ENCODE measurements at regions not wholly inside any gene's neighbourhood (a gene's known extent, or its start where the extent isn't known, plus 50 kb on each side); places are given as distances from the start of the nearest gene placed in this dataset.

DNA sequence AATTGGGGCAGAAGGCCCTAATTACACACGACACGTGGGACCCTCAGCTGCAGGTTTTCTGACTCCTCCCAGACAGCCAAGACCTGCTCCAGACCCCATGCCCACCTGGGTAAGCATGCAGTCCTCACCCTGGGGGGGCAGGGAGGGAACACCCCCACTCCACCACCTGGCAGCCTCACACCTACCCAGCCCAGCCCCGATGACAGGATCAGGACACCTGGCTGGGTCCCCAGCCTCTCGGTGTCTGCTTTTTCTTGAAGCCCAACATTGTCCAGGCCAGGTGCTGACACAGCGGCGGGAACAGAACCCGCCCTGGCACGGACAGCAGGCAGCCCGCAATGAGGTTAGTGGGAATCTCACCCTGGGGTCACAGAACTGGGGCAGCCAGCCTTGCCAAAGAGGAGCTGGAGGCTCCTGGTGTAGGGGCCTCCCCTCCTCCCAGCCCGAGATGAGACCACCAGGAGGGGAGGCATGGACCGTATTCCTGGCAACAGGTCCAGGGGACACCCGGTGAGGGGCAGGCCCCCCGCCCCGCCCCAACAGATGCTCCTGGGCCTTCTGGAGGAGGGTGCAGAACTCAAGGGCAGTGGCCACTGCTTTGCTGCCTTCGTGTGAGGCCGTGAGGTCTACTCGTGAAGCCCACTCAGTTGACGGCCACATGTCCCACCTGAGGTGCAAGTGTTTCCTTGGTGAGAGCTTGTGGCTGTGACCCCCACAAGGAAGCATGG is 103.8 kb downstream of the DLL1 start:
- Mint-ChIP-seq H3K9me3 (peaks cover 4% of the 10 kb centered on the region), H3K4me3 (no peak overlapping the region), H3K27ac (no peak overlapping the region), H3K36me3 (no peaks in the 10 kb centered on the region), H3K27me3 (peaks cover 5% of the 10 kb centered on the region), H3K4me1 (ENCODE audit: low read depth) (no peaks in the 10 kb centered on the region)
- ChIA-PET CTCF (no interaction called here), POLR2A (no interaction called here)
- DNase-seq = no peak
- intact Hi-C loops (cut with micrococcal nuclease) = no loop called here

DNA sequence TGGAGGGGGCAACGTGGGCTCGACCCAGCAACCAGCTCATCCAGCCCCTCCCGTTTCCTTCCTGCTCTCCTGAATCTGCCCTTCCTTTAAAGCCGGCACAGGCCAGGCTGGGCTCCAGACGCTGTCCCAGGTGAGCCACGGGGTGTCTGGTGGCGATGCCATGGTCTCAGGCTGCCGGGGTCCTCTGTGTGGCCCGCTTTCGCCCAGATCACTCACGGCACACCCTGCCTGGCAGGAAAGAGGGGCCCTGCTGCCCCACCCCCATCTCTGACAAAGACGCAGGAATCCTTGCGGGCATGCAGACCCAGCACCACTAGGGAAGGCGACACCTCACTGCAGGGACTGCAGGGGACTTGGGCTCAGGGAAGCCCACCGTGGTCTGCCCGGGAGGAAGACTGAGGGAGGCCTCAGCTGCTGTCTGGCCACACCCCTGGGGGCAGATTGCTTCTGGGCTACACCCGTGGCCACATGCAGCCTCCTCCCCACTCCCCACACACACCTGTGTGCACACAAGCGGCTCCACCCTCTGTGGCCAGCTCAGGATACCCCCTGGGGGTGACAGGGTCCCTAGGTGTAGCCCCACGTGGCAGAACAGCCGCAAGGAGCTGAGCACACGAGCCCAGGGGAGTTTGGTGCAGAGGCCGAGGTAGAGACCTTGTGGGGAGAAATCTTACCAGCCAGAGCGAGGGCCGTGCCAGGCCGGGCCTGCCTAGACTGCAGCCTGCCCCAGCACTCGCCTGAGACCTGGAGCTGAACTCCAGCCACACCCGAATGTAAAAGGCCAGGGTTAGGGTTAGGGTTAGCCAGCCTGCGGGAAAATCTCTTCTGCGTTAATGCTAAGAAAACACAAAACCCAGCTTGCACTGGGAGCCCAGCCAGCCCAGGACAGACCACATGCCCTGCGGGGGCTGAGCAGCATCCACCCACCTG is 104.6 kb downstream of the DLL1 start:
- H3K4me3 Mint-ChIP-seq = no peak overlapping the region
- DNase-seq = no peak
- intact Hi-C loops (cut with micrococcal nuclease) = no loop called here
- ChIA-PET POLR2A (no interaction called here), CTCF (no interaction called here)
- no peak overlapping the region for H3K27ac Mint-ChIP-seq
- no peaks in the 10 kb centered on the region for H3K4me1 Mint-ChIP-seq (ENCODE audit: low read depth)
- H3K36me3 Mint-ChIP-seq = no peaks in the 10 kb centered on the region
- H3K9me3 Mint-ChIP-seq = peaks cover 4% of the 10 kb centered on the region
- H3K27me3 Mint-ChIP-seq = peaks cover 5% of the 10 kb centered on the region

DNA sequence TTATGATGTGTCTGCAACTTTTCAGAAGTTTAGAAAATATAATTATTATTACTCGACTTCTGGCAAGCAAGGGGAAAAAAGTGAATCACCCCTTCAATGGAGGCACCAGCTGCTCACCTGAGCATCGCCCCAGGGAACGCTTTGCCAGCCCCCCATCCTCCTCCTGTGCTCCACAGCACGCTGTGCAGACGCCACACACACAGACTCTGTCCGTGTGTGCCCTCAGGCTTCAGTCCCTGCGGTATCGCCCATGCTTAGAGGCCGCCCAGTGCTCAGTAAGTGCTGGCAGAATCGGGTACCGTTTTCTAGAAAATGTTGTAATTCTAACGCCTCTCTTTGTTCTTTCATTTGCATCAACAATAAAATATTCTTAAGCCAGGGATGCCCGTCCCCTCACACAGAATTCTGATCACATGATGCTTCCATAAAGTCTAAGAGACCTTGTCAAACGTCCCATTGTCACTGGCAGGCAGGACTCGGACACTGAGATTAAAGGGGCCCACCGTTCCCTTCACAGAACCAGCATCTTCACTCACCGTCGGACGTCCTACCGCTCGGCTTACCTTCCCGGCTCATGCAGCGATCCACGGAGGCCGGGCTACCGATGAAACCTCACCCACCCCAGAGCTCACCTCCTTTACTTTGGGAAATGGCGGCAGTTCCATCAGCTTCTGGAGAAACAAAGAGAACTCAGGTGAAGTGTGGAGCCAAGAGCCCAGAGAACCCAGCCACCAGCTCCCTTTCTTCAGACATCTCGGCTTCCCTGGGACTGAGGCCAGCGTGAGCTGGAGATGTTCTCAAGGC is 105.5 kb downstream of the DLL1 start:
- H3K27ac Mint-ChIP-seq = no peak overlapping the region
- ChIA-PET POLR2A (no interaction called here), CTCF (interaction anchor here (0.6 kb wide), 1 partner anchor 307 kb away, joined by 5 read pairs; no protein-coding TSS in a partner anchor)
- no peaks in the 10 kb centered on the region for H3K4me1 Mint-ChIP-seq (ENCODE audit: low read depth)
- H3K36me3 Mint-ChIP-seq = no peaks in the 10 kb centered on the region
- DNase-seq = no peak
- intact Hi-C loops (cut with micrococcal nuclease) = no loop called here
- peaks cover 4% of the 10 kb centered on the region for H3K9me3 Mint-ChIP-seq
- H3K4me3 Mint-ChIP-seq = no peak overlapping the region
- peaks cover 5% of the 10 kb centered on the region for H3K27me3 Mint-ChIP-seq

DNA sequence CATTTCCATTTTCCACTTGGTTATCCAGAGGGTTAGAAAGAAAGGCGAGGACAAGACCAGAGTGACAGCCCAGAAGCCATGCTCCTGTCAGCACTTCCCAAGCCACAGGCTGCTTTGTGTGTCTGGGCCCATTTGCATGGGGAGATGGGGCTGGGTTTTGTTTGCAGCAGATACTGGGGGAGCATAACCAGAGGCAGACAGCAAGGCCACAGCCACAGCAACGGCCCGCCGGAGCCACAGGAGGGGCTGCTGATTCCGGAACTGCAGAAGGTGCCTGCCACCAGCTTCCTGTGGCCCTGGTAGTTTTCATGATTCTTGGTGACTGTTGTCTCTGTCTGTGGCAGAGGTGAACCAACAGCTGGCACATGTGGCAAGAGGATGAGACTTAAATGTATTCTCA is 106.6 kb downstream of the DLL1 start:
- Mint-ChIP-seq H3K27ac (no peak overlapping the region), H3K4me1 (ENCODE audit: low read depth) (no peaks in the 10 kb centered on the region), H3K9me3 (peaks cover 4% of the 10 kb centered on the region), H3K4me3 (no peak overlapping the region), H3K27me3 (peaks cover 5% of the 10 kb centered on the region), H3K36me3 (no peaks in the 10 kb centered on the region)
- DNase-seq = no peak
- CTCF ChIA-PET = no interaction called here
- POLR2A ChIA-PET = no interaction called here
- intact Hi-C loops (cut with micrococcal nuclease) = no loop called here

DNA sequence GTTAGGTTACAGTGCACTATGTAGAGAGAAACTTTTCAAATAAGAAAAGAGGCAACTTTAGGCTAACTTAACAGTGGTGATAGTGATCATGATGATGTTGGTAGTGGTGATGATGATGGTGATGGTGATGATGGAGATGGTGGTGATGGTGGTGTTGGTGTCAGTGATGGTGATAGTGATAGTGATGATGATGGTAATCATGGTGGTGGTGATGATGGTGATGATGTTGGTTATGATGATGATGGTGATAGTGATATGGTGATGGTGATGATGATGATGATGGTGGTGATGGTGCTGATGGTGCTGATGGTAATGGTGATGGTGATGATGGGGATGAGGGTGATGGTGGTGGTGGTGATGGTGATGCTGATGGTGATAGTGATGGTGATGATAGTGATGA is 107.4 kb downstream of the DLL1 start:
- no peak overlapping the region for H3K27ac Mint-ChIP-seq
- POLR2A ChIA-PET = no interaction called here
- peaks cover 2% of the 10 kb centered on the region for H3K27me3 Mint-ChIP-seq
- CTCF ChIA-PET = no interaction called here
- H3K36me3 Mint-ChIP-seq = no peaks in the 10 kb centered on the region
- H3K4me1 Mint-ChIP-seq (ENCODE audit: low read depth) = no peaks in the 10 kb centered on the region
- no peak overlapping the region for H3K4me3 Mint-ChIP-seq
- peaks cover 4% of the 10 kb centered on the region for H3K9me3 Mint-ChIP-seq
- no peak for DNase-seq
- intact Hi-C loops (cut with micrococcal nuclease) = no loop called here

DNA sequence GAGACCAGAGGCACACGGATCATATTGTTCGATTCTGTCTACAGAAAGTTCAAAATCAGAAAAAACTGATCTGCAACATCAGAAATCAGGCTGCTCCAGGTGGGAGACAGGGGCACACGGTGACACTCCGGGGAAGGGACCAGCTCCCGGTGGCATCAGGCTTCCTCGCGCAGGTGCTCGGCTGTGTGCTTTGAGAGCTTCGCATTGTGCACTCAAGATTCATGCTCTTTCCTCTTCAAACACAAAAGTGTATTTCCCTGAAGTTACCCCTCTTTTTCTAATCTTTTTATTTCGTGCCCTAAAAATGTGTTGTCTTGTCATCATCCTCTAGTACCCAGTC is 108.1 kb downstream of the DLL1 start:
- POLR2A ChIA-PET = no interaction called here
- intact Hi-C loops (cut with micrococcal nuclease) = no loop called here
- no peak overlapping the region for H3K4me3 Mint-ChIP-seq
- no peak for DNase-seq
- H3K27me3 Mint-ChIP-seq = peaks cover 2% of the 10 kb centered on the region
- no peaks in the 10 kb centered on the region for H3K4me1 Mint-ChIP-seq (ENCODE audit: low read depth)
- no peaks in the 10 kb centered on the region for H3K36me3 Mint-ChIP-seq
- CTCF ChIA-PET = no interaction called here
- H3K9me3 Mint-ChIP-seq = peaks cover 4% of the 10 kb centered on the region
- H3K27ac Mint-ChIP-seq = no peak overlapping the region

DNA sequence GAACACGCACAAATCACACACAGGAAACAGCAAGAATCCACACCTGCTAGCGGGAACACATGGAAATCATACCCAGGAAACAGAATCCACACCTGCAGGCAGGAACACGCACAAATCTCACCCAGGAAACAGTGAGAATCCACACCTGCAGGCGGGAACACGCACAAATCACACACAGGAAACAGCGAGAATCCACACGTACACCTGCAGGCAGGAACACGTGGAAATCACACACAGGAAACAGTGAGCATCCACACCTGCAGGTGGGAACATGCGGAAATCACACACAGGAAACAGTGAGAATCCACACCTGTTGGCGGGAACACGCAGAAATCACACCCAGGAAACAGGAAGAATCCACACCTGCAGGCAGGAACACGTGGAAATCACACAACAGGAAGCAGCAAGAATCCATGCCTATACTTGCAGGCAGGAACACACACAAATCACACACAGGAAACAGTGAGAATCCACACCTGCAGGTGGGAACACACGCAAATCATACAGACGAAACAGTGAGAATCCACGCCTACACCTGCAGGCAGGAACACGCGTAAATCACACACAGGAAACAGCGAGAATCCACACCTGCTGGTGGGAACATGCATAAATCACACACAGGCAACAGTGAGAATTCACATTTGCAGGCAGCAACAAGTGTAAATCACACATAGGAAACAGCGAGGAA is 108.6 kb downstream of the DLL1 start:
- Mint-ChIP-seq H3K4me3 (no peak overlapping the region), H3K36me3 (no peaks in the 10 kb centered on the region), H3K27me3 (peaks cover 2% of the 10 kb centered on the region), H3K9me3 (peaks cover 4% of the 10 kb centered on the region), H3K4me1 (ENCODE audit: low read depth) (no peaks in the 10 kb centered on the region), H3K27ac (no peak overlapping the region)
- no peak for DNase-seq
- ChIA-PET CTCF (no interaction called here), POLR2A (no interaction called here)
- intact Hi-C loops (cut with micrococcal nuclease) = no loop called here

DNA sequence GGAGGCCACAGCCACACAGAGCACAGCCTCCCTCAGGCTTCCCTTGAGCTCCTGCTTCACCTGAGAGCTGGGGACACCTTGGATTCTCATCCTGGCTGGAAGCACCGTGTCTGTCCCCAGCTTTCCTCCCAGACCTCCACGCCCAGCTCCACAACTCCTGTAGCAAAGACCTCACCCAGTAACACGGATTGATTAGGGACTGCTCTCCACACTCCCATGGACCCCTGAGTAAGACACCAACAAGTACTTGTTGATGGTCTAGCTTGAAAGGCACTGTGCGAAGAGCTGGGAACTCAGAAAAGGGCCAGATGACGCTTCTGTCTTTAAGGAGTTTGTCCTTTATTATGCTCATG is 109.6 kb downstream of the DLL1 start:
- no peak overlapping the region for H3K27ac Mint-ChIP-seq
- H3K4me1 Mint-ChIP-seq (ENCODE audit: low read depth) = no peaks in the 10 kb centered on the region
- no peak for DNase-seq
- H3K27me3 Mint-ChIP-seq = peaks cover 3% of the 10 kb centered on the region
- H3K9me3 Mint-ChIP-seq = peaks cover 6% of the 10 kb centered on the region
- POLR2A ChIA-PET = no interaction called here
- CTCF ChIA-PET = no interaction called here
- H3K4me3 Mint-ChIP-seq = no peak overlapping the region
- intact Hi-C loops (cut with micrococcal nuclease) = no loop called here
- no peaks in the 10 kb centered on the region for H3K36me3 Mint-ChIP-seq

DNA sequence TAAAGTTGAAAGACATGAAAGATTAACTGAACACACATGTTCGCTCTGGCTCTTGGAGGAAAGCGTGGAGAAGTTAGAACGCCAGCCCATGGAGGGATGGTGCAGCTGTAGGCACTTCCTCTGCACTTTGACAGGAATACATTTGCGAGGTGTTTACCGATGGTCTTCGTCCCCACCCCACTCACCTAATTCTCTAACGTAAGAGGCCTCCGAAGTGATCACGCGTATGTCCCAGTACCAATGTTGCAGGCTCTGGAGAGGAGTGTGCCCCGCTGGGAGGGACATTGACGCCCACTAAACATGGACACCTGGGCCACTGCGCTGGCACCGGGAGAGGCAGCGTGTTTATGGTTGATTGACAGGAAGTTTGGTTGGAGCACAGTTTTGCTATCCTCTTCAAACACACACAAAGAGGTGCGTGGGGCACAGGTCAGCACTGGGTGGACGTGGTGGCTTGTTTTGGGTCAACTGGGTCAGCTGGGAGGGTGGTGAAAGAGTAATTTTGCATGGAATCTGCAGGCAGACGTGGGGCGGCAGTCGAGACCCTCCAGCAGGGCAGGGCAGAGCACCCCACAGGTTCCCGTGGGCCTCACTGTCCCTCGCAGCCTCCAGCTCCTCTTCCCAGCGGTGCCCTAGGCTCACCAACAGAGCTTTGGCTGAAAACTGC is 110.1 kb downstream of the DLL1 start:
- Mint-ChIP-seq H3K27me3 (peaks cover 3% of the 10 kb centered on the region), H3K4me3 (no peak overlapping the region), H3K36me3 (no peaks in the 10 kb centered on the region), H3K4me1 (ENCODE audit: low read depth) (no peaks in the 10 kb centered on the region), H3K27ac (no peak overlapping the region), H3K9me3 (peaks cover 6% of the 10 kb centered on the region)
- ChIA-PET CTCF (no interaction called here), POLR2A (no interaction called here)
- intact Hi-C loops (cut with micrococcal nuclease) = no loop called here
- no peak for DNase-seq

DNA sequence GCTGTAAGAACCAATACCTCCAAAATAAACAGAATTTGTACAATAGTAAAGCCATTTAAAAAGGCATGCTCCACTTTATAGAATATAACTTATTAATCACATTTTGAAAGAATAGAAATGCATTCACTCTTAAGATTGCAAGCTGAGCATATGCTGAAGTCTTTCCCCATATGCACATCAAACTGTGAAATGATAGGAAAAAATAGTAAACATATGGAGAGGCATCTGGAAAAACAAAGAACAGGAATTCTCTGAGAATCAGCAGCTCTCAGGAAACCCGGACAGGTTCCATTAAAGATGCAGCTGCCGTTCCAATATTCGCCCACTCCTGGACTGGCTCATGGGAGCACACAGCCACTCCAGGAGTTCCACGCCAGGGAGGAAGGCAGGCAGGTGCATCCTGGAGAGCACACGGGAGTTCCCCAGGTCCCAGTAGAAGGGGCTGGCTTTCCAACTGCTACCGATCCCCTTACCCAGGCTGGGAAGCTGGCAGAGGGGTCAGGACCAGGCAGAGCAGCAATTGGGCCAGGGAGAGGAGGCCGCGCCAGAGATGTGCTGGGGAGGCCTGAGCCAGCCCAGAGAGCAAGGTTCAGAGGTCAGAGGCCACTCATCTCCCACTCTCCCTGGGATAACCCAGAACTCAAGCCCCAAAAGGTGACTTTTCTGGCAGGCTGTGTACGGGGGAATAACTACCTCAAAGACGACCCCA is 111.1 kb downstream of the DLL1 start:
- intact Hi-C loops (cut with micrococcal nuclease) = no loop called here
- CTCF ChIA-PET = no interaction called here
- H3K27me3 Mint-ChIP-seq = peaks cover 1% of the 10 kb centered on the region
- peaks cover 6% of the 10 kb centered on the region for H3K9me3 Mint-ChIP-seq
- H3K4me3 Mint-ChIP-seq = no peak overlapping the region
- POLR2A ChIA-PET = no interaction called here
- H3K36me3 Mint-ChIP-seq = no peaks in the 10 kb centered on the region
- H3K27ac Mint-ChIP-seq = no peak overlapping the region
- DNase-seq = no peak
- H3K4me1 Mint-ChIP-seq (ENCODE audit: low read depth) = no peaks in the 10 kb centered on the region

DNA sequence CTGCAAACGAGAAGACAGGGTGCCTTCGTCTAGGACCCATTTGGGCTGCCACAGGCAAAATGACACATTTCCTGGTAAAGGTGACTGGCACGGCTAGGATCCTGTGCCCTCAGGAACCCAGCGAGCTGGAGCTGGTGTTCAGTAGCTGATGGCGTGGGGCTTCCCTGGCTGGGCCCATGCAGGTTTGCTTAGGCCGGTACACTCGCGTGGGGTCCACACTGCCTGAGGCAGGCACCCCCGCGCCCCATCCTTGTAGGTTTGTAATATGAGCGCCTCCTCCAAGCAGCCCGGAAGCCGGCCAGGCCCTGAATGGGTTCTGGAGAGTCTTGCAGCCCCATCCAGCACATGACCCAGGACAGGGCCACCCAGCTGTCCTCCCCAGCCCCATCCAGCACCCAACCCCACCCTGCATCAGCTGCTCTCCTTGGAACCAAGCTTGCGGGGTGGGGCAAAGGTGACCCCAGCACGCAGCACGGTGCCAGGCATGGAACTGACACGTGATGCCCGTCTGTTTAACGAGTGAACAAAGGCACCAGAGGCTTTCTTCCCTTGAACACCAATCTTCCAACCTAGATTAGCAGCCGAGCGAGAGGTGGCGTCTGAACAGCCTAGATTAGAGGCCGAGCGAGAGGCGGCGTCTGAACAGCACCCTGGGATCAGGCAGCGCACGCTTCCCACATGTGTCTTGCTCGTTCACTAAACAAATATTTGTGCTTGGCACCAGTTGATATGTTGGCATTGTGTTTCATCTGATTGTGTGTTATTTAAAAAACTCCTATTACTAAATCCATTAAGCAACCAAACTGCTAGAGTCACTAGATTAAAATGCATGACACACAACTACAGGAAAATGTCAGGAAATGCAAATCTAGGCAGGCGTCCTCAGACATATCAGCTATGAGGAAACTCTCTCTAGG is 112.1 kb downstream of the DLL1 start:
- CTCF ChIA-PET = no interaction called here
- H3K4me1 Mint-ChIP-seq (ENCODE audit: low read depth) = no peaks in the 10 kb centered on the region
- H3K27ac Mint-ChIP-seq = no peak overlapping the region
- peaks cover 1% of the 10 kb centered on the region for H3K27me3 Mint-ChIP-seq
- H3K9me3 Mint-ChIP-seq = peaks cover 6% of the 10 kb centered on the region
- intact Hi-C loops (cut with micrococcal nuclease) = no loop called here
- DNase-seq = no peak
- POLR2A ChIA-PET = no interaction called here
- H3K4me3 Mint-ChIP-seq = no peak overlapping the region
- no peaks in the 10 kb centered on the region for H3K36me3 Mint-ChIP-seq
